Gastroesophageal sphincter (tissue), 4 donors: ENCODE measurements at regions not wholly inside any gene's neighbourhood (a gene's known extent, or its start where the extent isn't known, plus 50 kb on each side); places are given as distances from the start of the nearest gene placed in this dataset.
"Not testable (repeated sequence)": the region's sequence is repeated elsewhere in the genome, so short reads cannot be mapped to it uniquely, and the experiment has no call there.

Source experiments
- ATAC-seq: fragments of 150-250 bp; one replicate; pipeline ENCODE4 v1.9.1; 2016; ENCODE audit warnings: mild to moderate bottlenecking, moderate library complexity
- H3K27ac ChIP-seq, 4 donors: fragments of 200-600 bp; sonication (generic) in 3 of 4; 1 replicate in 3 of 4; 2 replicates in 1 of 4; pipeline ENCODE4 v1.5.1; 2016 to 2019
- H3K27me3 ChIP-seq: fragments of 200-600 bp; sonication (generic); one replicate; pipeline ENCODE4 v1.5.1; 2019
- H3K36me3 ChIP-seq, 2 donors: fragments of 200-600 bp; sonication (generic); one replicate each; pipeline ENCODE4 v1.5.1; 2019; ENCODE audit warnings: control low read depth in 1 of 2
- H3K4me1 ChIP-seq, 3 donors: fragments of 200-600 bp; sonication (generic); 1 replicate in 2 of 3; 2 replicates in 1 of 3; pipeline ENCODE4 v1.5.1; 2016 to 2019; ENCODE audit warnings: control low read depth in 2 of 3
- H3K4me3 ChIP-seq, 2 donors: fragments of 200-600 bp; sonication (generic); one replicate each; pipeline ENCODE4 v1.5.1; 2019; ENCODE audit warnings: mild to moderate bottlenecking in 1 of 2, moderate library complexity in 1 of 2
- H3K9me3 ChIP-seq, 3 donors: fragments of 200-600 bp; sonication (generic); one replicate each; pipeline ENCODE4 v1.5.1; 2017 to 2019; ENCODE audit warnings: control low read depth in 2 of 3
- EP300 ChIP-seq: sonication (generic); formaldehyde crosslinking; IDR thresholded peaks from one replicate; pipeline ENCODE4 v1.6.1; 2017; ENCODE audit warnings: antibody characterized with exemption, mild to moderate bottlenecking
- POLR2A ChIP-seq, 2 donors: fragments of 450-650 bp; IDR thresholded peaks; one replicate each; pipeline ENCODE4 v1.6.1; 2017; ENCODE audit warnings: antibody characterized with exemption in 2 of 2, mild to moderate bottlenecking in 2 of 2, moderate library complexity in 1 of 2
- POLR2AphosphoS5 ChIP-seq: sonication (generic); formaldehyde crosslinking; IDR thresholded peaks from one replicate; pipeline ENCODE4 v1.6.1; 2017; ENCODE audit warnings: antibody characterized with exemption
- WGBS, 2 donors: methylation state at CpG; one replicate each; pipeline ENCODE4 v1.1.5; 2018; ENCODE audit warnings: low coverage in 1 of 2; 5-methylcytosine and 5-hydroxymethylcytosine counted together
- TF ChIP-seq, protein P1 (sequence below), 4 experiments: fragments of 200-600 bp in 2 of 4; fragments of 450-650 bp in 2 of 4; sonication (generic) in 1 of 4; IDR thresholded peaks; one replicate each; pipeline ENCODE4 v1.5.1; 2017 to 2019; ENCODE audit warnings: antibody characterized with exemption in 4 of 4, mild to moderate bottlenecking in 2 of 4, moderate library complexity in 2 of 4

DNA sequence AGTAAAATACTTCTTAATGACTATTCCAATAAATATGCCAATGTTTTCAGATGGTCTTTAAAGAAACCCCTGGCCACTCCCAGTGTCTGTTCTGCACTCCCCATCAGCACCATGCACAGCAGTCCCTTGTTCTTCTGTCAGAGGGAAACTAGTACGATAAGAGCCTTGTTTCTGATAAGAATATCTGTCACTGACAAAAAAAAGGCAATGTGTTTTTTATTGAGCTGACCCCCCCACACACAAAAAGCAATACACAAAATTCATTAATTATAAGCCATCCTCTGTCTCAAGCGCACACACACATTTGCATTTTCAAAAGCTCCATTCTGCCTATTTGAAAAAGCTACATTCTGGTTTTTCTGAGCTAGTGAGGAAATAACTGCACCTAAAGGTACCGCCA, 119.1 kb downstream of the ENC1 start:
- ATAC-seq: no peak
- no peaks in the 10 kb centered on the region for H3K27me3 ChIP-seq
- no peaks in the 10 kb centered on the region for H3K9me3 ChIP-seq
- H3K36me3 ChIP-seq: no peaks in the 10 kb centered on the region
- TF ChIP-seq, protein P1, sequence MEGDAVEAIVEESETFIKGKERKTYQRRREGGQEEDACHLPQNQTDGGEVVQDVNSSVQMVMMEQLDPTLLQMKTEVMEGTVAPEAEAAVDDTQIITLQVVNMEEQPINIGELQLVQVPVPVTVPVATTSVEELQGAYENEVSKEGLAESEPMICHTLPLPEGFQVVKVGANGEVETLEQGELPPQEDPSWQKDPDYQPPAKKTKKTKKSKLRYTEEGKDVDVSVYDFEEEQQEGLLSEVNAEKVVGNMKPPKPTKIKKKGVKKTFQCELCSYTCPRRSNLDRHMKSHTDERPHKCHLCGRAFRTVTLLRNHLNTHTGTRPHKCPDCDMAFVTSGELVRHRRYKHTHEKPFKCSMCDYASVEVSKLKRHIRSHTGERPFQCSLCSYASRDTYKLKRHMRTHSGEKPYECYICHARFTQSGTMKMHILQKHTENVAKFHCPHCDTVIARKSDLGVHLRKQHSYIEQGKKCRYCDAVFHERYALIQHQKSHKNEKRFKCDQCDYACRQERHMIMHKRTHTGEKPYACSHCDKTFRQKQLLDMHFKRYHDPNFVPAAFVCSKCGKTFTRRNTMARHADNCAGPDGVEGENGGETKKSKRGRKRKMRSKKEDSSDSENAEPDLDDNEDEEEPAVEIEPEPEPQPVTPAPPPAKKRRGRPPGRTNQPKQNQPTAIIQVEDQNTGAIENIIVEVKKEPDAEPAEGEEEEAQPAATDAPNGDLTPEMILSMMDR (IDR thresholded peaks at IDR 0.05): no peak
- TF ChIP-seq POLR2A (IDR thresholded peaks at IDR 0.05) (no peak), EP300 (no peak), POLR2AphosphoS5 (no peak)
- no peak overlapping the region for H3K4me3 ChIP-seq
- no peak overlapping the region for H3K27ac ChIP-seq
- 64 to 97% methylated on average over 3 of the region's 3 CpGs for WGBS, 2 donors
- peaks cover 0 to 4% (median 0%) of the 10 kb centered on the region in 3 donors for H3K4me1 ChIP-seq

DNA sequence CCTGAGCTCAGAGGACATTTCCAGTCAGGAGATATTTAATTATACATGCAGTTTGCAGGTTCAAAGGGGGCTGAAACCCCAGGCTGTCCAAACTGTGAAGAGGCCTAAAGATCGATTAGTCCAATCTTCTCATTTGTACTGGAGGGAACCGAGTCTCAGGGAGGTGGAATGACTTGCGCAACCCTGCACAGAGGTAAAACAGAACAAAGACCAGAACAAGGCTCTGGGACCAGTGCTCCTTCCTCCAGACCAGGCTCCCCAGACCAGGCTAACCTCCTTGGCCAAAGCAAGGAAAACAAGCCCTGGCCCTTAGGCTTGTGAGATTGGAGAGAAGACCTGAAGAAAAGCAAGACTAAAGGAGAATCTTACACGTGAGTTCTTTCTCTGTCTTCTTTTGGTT, 120.8 kb downstream of the ENC1 start:
- H3K27me3 ChIP-seq: no peaks in the 10 kb centered on the region
- H3K4me1 ChIP-seq: peaks cover 0 to 4% (median 0%) of the 10 kb centered on the region in 3 donors
- H3K36me3 ChIP-seq: no peaks in the 10 kb centered on the region
- TF ChIP-seq, protein P1 (IDR thresholded peaks at IDR 0.05): no peak
- TF ChIP-seq POLR2AphosphoS5 (no peak), POLR2A (IDR thresholded peaks at IDR 0.05) (no peak), EP300 (no peak)
- H3K4me3 ChIP-seq: no peak overlapping the region
- H3K27ac ChIP-seq: no peak overlapping the region
- no peak for ATAC-seq
- WGBS, 2 donors: 88 to 100% methylated on average over 1 to 3 of the region's 4 CpGs
- H3K9me3 ChIP-seq: no peaks in the 10 kb centered on the region

DNA sequence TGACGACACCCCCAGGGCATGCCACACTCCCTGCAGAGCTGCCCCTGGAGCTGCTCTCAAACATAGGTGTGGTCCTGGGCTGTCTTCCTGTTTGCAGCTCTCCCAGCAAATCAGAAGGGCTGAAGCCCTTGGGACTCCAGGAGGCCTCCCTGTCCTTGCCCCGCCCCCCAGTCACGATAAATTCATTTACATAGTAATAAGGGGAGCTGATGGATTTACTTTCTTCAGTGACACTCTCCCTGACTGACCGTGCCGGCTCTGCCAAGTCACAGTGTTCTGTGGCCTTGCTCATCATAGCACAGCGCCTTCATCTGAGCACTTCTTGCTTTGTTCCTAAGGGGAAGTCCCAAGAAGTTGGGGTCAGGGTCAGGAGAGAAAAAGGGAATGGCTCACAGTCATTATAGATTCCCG, 121.4 kb downstream of the ENC1 start:
- Histone ChIP-seq H3K4me3 (no peak overlapping the region), H3K27ac (no peak overlapping the region), H3K36me3 (no peaks in the 10 kb centered on the region), H3K9me3 (no peaks in the 10 kb centered on the region), H3K27me3 (no peaks in the 10 kb centered on the region), H3K4me1 (peaks cover 0 to 4% (median 0%) of the 10 kb centered on the region in 3 donors)
- TF ChIP-seq POLR2AphosphoS5 (no peak), POLR2A (IDR thresholded peaks at IDR 0.05) (no peak), EP300 (no peak)
- ATAC-seq: no peak
- 100% methylated on average over 1 of the region's 7 CpGs; no CpG with 5 or more reads in 1 of the 2 donors for WGBS, 2 donors

DNA sequence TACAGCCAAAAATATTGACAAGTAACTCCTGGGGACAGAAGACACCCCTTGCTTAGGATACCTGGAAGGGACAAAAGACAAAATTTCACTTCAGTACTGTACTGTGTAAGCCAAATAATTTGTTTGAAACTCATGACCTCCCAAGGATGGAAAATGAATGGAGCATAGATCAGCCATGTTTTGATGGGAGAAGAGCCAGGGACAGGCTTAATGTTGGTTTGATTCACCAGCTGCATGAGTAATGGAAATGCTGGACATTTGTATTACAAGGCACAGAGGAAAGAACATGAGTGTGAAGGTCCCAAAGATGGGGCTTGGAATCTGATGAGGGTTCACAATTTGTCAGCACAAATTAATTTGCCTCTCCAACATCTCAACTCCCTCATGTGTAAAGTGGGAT, 122.8 kb downstream of the ENC1 start:
- no peak overlapping the region for H3K4me3 ChIP-seq
- ATAC-seq: no peak
- H3K4me1 ChIP-seq: peaks cover 0 to 4% (median 0%) of the 10 kb centered on the region in 3 donors
- no peak overlapping the region for H3K27ac ChIP-seq
- no peaks in the 10 kb centered on the region for H3K9me3 ChIP-seq
- H3K36me3 ChIP-seq: no peaks in the 10 kb centered on the region
- no peak for TF ChIP-seq POLR2A (IDR thresholded peaks at IDR 0.05)
- TF ChIP-seq, protein P1 (IDR thresholded peaks at IDR 0.05): no peak
- TF ChIP-seq EP300: no peak
- no peak for TF ChIP-seq POLR2AphosphoS5
- H3K27me3 ChIP-seq: no peaks in the 10 kb centered on the region

DNA sequence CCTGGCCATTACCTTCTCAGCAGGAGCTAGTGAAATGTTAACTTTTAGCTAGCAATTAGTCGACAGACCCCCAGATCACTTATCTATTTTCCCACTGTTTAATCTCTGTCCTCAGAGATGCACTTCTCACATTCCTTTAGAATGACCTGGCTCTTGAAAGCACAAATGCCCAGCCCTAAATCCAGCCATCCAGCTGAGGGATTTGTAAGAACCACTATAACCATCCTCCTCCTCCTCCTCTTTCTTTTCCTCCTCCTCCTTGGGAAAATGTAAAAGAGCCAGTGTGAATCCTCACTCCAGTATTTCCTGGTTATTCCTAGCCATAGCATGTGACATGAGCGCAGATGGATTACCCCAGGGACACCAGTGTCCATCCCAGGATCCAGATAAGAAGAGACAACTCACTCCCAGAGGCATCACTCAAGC, 124.3 kb downstream of the ENC1 start:
- H3K27me3 ChIP-seq: no peaks in the 10 kb centered on the region
- ATAC-seq: no peak
- TF ChIP-seq POLR2AphosphoS5 (no peak), EP300 (no peak)
- H3K4me1 ChIP-seq: peaks cover 0 to 4% (median 0%) of the 10 kb centered on the region in 3 donors
- H3K9me3 ChIP-seq: no peaks in the 10 kb centered on the region
- H3K4me3 ChIP-seq: no peak overlapping the region
- 79 to 100% methylated on average over 1 to 2 of the region's 2 CpGs for WGBS, 2 donors
- H3K27ac ChIP-seq: no peak overlapping the region
- no peaks in the 10 kb centered on the region for H3K36me3 ChIP-seq

DNA sequence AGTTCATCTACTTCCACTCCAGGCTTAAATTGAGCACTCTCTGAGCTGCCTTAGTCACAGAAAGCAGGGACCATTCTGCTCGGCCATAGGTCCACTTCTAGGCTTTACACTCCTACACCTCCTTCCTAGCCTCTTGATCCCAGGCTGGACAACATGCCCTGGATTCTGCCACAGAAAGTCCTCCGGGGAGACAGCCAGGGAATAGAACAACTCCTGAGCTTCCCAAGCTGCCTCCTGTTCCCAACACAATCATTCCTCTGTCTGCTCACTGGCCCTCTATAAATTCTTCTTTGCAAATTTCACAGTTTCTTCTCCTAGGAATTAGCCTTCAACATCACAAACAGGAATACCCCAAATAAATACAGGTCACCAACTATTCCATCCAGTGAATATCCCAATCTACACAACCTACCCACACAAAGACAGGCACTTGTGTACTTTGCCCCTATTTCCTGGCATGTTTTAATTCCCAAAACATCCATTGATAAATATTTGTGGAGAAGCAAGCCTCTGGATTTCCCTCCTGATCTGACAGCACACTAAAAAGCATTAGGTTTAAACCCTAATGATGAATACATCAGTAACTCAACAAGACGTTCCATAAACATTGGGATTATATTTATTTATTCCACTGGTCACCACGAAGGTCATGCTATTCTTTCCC, 125.5 kb downstream of the ENC1 start:
- ATAC-seq: no peak
- 61 to 69% methylated on average over 4 of the region's 4 CpGs for WGBS, 2 donors
- no peaks in the 10 kb centered on the region for H3K9me3 ChIP-seq

DNA sequence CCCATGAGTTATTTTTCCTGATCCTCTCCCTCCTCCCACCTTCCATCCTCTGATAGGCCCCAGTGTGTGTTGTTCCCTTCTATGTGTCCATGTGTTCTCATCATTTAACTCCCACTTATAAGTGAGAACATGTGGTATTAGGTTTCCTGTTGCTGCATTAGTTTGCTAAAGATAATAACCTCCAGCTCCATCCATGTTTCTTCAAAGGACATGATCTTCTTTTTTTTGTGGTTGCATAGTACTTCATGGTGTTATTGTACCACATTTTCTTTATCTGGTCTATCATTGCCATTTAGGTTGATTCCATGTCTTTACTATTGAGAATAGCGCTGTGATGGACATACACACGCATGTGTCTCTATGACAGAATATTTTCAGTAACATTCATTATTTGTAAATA, 128.8 kb downstream of the ENC1 start:
- H3K4me3 ChIP-seq, H3K4me1 ChIP-seq, H3K36me3 ChIP-seq, ATAC-seq, H3K27ac ChIP-seq, H3K27me3 ChIP-seq, H3K9me3 ChIP-seq: not testable (repeated sequence)
- WGBS, 2 donors: 95 to 100% methylated on average over 2 of the region's 2 CpGs

More for the DNA sequence above, 125.5 kb downstream of the ENC1 start:
- no peak overlapping the region for H3K4me3 ChIP-seq
- H3K36me3 ChIP-seq: no peaks in the 10 kb centered on the region
- TF ChIP-seq POLR2AphosphoS5: no peak
- TF ChIP-seq POLR2A (IDR thresholded peaks at IDR 0.05): no peak
- TF ChIP-seq, protein P1 (IDR thresholded peaks at IDR 0.05): no peak
- TF ChIP-seq EP300: no peak
- H3K27me3 ChIP-seq: no peaks in the 10 kb centered on the region
- peaks cover 0 to 4% (median 0%) of the 10 kb centered on the region in 3 donors for H3K4me1 ChIP-seq
- no peak overlapping the region for H3K27ac ChIP-seq
